Vagina (tissue), 2 donors: ENCODE measurements at regions not wholly inside any gene's neighbourhood (a gene's known extent, or its start where the extent isn't known, plus 50 kb on each side); places are given as distances from the start of the nearest gene placed in this dataset.
"Not testable (repeated sequence)": the region's sequence is repeated elsewhere in the genome, so short reads cannot be mapped to it uniquely, and the experiment has no call there.

Source experiments
- POLR2AphosphoS5 ChIP-seq, 2 donors: sonication (generic); formaldehyde crosslinking; IDR thresholded peaks; one replicate each; pipeline ENCODE4 v1.9.0; 2017; ENCODE audit warnings: antibody characterized with exemption in 2 of 2, mild to moderate bottlenecking in 2 of 2, low read depth in 1 of 2; ENCODE audit not compliant: insufficient read depth in 1 of 2
- TF ChIP-seq, protein P1 (sequence below), 3 experiments: fragments of 450-650 bp in 2 of 3; fragments of 200-600 bp in 1 of 3; sonication (generic) in 1 of 3; IDR thresholded peaks; one replicate each; pipeline ENCODE4 v1.5.1; 2017 to 2019; ENCODE audit warnings: antibody characterized with exemption in 3 of 3, mild to moderate bottlenecking in 2 of 3, moderate library complexity in 2 of 3

DNA sequence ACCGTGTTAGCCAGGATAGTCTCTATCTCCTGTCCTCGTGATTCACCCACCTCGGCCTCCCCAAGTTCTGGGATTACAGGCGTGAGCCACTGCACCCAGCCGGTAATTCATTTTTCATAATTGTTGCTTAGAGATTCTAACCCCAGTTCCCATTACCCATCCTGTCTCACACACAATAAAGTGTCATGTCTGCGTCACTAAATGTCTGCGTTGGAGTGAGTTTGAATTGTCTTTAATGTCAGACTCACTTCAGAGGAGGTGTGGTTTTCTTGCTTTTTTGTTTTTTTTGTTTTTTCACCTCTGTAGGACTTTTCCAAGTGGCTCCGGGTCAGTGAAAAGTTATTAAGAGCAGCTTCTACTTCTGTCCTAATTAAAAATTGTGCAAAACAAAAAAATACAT, 304.5 kb downstream of the CNTNAP3B start:
- TF ChIP-seq, protein P1, sequence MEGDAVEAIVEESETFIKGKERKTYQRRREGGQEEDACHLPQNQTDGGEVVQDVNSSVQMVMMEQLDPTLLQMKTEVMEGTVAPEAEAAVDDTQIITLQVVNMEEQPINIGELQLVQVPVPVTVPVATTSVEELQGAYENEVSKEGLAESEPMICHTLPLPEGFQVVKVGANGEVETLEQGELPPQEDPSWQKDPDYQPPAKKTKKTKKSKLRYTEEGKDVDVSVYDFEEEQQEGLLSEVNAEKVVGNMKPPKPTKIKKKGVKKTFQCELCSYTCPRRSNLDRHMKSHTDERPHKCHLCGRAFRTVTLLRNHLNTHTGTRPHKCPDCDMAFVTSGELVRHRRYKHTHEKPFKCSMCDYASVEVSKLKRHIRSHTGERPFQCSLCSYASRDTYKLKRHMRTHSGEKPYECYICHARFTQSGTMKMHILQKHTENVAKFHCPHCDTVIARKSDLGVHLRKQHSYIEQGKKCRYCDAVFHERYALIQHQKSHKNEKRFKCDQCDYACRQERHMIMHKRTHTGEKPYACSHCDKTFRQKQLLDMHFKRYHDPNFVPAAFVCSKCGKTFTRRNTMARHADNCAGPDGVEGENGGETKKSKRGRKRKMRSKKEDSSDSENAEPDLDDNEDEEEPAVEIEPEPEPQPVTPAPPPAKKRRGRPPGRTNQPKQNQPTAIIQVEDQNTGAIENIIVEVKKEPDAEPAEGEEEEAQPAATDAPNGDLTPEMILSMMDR (IDR thresholded peaks at IDR 0.05) = not testable (repeated sequence)
- TF ChIP-seq POLR2AphosphoS5 (IDR thresholded peaks at IDR 0.05; ENCODE audit: insufficient read depth in 1 of 2, low read depth in 1 of 2) = not testable (repeated sequence)
